Renal cortex interstitium (tissue), 11 donors: ENCODE measurements at regions not wholly inside any gene's neighbourhood (a gene's known extent, or its start where the extent isn't known, plus 50 kb on each side); places are given as distances from the start of the nearest gene placed in this dataset.
"Not testable (repeated sequence)": the region's sequence is repeated elsewhere in the genome, so short reads cannot be mapped to it uniquely, and the experiment has no call there.

Source experiments
- DNase-seq, 11 donors: peaks; one replicate each; pipeline ENCODE4 v3.0.0-alpha.2; 2013; ENCODE audit warnings: low read depth in 9 of 11, low spot score in 4 of 11; ENCODE audit errors: extremely low read depth in 1 of 11

GRCh38 chr1:79224537-79224936 lies 218.0 kb upstream of the ADGRL4 start:
- no peak for DNase-seq

- no peak for DNase-seq
Observed at GRCh38 chr1:79220509-79220908, 214.0 kb upstream of the ADGRL4 start.

DNA sequence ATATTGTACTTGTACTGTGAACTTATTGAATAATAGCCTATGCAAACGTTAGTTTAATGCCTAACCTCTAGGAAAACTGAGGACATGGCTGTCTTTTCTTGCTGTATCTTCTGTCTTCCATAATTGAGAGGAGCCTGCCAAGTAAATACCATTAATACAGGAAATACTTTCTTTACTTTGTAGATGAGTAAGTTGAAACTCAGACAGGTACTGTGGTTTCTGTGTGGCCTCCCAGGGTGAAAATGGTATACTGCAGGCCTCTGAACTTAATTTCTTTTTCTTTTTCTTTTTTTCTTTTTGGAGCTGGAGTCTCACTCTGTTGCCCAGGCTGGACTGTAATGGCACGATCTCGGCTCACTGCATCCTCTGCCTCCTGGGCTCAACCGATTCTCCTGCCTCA lies 208.8 kb upstream of the ADGRL4 start:
- DNase-seq, result no peak

GRCh38 chr1:79207786-79208185 lies 201.3 kb upstream of the ADGRL4 start:
- no peak for DNase-seq

DNA sequence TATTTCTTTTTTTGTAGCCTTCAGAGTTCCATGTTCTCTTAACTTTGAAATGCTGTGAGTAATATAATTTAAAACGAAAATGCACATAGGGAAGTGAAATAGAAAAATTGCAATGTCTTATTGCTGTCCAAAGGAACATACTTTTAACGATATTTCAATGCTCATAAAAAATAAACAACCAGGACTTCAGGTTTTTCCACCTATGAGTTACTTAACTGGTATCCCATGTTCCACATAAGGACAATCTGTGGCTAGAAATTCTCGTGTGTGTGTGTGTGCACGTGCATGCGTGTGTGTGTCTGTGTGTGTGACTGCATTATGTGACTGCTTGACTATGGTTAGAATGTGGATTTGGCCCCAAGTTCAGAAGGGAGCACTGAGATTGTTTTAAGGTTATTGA lies 200.8 kb upstream of the ADGRL4 start:
- no peak for DNase-seq

DNA sequence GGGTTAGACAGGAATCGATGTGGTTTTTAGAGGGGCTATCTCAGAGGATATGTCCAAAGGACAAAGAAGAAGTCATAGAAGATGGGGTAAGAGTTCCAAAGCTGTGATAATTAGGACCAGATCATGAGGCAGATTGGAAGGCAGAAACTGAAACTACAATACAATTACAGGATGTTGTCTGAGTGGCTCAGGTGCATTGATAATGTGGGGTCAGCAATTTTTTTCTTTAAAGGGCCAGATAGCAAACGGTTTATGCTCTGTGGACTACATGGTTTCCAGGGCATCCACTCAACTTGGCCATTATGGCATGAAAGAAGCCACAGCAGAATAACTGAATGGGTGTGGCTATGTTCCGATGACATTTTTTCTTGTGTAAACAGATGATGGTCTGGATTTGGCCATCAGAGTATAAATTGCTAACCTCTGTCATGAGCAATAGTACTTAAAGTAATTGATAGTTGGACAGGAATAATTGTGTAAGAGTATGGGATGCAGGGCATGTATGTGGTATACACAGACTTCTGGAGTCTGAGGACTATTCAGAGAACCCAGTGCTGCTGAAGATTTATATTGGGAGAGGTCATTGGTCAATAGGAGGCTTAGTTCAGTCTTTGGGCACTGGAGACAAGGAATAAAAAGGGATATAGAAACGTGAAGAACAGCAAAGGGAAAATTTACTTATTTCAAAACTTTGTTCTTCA lies 198.4 kb upstream of the ADGRL4 start:
- DNase-seq, result no peak

DNA sequence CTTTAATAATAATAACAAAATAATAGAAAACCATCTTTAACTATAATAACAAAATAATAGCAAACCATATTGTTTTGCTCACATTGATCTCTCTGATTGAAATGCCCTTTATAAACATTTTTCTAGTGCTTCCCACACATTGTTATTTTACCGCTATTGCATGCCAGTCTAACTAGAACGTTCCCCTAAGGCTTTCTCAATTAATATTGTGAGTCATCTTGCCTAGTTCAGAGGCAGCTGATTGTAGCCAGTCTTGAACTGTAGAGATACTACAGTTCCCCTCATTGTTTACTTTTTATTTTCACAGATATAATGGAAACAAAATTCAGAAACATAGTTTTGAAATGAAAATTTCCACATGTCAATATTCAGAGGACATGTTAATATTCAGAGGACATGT lies 192.3 kb upstream of the ADGRL4 start:
- DNase-seq, result no peak

DNA sequence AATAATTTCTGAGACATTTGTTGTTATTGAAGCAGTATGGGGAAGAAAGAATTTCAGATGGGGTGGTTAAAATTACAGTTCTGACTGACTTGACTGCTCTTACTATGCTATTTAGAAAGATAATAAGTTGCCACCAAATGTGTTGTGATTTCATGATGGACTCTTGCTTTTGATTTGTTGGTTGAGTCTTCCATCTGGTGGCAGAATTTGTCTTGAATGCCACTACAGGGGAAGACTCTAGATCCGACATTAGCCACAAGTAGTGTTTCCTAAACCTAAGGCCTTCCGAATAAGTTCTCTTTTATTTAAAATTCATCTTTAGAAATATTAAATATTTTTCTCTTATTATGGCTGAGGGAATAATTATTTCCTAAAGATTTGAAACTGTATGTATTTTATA lies 190.9 kb upstream of the ADGRL4 start:
- no peak for DNase-seq

- DNase-seq, result no peak
Observed at GRCh38 chr1:79196211-79196610, 189.7 kb upstream of the ADGRL4 start.

- no peak for DNase-seq
Observed at GRCh38 chr1:79193211-79194079, 186.9 kb upstream of the ADGRL4 start.

DNA sequence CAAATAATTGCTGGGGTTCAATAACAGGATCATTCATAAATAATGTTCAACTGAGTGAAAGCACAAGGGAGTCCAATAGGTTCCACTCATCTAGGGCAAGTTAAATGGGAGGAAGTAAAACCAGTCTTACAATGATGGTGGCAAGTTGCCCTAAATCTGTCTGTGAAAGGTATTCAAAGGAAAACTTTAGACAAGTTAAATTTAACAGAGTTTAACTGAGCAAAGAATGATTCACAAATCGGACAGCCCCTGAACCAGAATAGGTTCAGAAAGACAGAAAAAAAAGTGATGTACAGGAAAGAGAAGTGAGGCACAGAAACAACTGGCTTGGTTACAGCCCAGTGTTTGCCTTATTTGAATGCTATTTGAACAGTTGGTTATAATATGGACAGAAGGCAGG lies 183.5 kb upstream of the ADGRL4 start:
- DNase-seq, result no peak

DNA sequence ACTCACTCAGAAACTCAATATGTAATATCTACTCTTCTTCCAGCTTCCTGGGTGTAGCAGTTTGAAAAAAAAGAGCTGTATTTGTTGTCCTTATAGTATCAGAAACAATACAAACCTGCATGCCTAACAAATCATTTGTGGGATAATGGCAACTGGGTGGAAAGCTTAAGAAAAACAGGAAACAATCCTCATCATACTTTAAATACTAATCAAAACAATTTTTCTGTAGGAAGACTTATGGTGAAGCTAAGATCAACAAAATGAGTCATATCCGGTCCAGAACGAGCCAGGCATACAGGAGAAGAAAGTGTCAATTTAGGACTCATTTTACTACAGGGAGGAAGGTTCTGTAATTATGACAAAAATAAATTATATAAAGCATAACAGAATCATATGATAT lies 181.8 kb upstream of the ADGRL4 start:
- DNase-seq, result no peak

- no peak for DNase-seq
Observed at GRCh38 chr1:79186260-79186659, 179.7 kb upstream of the ADGRL4 start.

DNA sequence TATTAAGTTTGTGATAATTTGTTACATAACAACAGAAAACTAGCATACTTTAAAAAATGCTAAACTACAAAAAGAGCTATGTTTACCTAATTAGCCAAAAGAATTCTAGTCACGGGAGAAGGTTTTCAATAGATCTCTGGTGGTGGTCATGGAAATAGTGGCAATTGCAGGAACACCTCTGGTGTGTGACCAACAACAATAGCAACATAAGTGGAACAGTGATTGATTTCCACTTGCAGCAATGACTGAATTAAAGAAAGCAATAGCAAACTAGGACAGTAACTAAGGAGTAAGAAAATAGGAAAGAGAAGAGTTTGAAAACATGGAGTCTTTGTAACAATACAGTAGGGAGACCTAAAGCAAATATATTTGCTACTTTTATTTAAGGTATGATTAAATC lies 171.3 kb upstream of the ADGRL4 start:
- DNase-seq, result no peak

DNA sequence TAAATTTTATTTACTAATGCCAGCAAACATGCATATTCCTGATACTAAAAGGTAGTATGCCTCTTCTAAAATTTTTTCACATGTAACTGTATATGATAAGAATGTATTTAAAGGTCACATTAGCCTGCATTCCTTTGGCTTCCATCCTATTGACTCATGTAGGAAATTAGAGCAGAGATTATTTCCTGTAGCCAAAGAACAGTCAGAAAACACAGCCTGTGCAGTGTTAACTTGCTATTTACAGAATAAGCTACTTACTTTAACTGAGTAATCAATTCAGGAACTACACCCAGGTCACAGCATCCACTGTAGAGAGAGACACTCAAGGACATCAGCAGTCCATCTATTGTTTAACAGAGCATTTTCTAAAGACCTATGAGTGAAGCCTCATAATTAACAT lies 154.5 kb upstream of the ADGRL4 start:
- no peak for DNase-seq

- no peak for DNase-seq
Observed at GRCh38 chr1:79155991-79156390, 149.5 kb upstream of the ADGRL4 start.

- DNase-seq, result no peak
Observed at GRCh38 chr1:79151006-79151796, 144.7 kb upstream of the ADGRL4 start.

DNA sequence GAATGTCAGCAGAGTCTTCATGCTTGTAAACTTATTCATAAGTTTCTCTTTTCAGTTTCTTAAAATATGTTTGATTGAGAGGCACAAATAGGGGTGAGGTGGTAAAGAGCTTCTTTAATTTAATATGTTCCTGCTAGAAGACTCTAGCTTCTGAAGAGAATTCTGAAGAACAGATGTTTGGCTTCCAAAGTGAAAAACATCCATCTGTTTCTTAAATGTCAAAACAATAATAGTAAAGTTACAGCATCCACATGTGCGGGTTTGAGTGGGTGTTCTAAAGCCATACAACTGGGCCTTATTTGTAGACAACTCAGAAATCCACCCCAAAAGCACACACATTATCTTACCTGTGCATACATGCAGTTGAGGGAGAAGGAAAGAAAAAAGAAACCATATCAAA lies 144.0 kb upstream of the ADGRL4 start:
- DNase-seq, result peak in 3 of 11 donors; percentile 6 to 18 (median 7)

GRCh38 chr1:79138227-79138626 lies 131.7 kb upstream of the ADGRL4 start:
- DNase-seq, result not testable (repeated sequence)
